ENCODE measurements at regions not wholly inside any gene's neighbourhood (a gene's known extent, or its start where the extent isn't known, plus 50 kb on each side); places are given as distances from the start of the nearest gene placed in this dataset.
"Not testable (repeated sequence)": the region's sequence is repeated elsewhere in the genome, so short reads cannot be mapped to it uniquely, and the experiment has no call there.

- Histone ChIP-seq H3K4me3 (no peak overlapping the region), H3K27ac (no peak overlapping the region), H3K9me3 (no peaks in the 10 kb centered on the region), H3K4me1 (no peaks in the 10 kb centered on the region), H3K36me3 (no peaks in the 10 kb centered on the region), H3K27me3 (no peaks in the 10 kb centered on the region)
- intact Hi-C loops (cut with DNase I) = no loop called here
- DNase-seq (no peak), ATAC-seq (no peak), FAIRE-seq (no peak)
- no peak for TF ChIP-seq CTCF (IDR thresholded peaks at IDR 0.05)
- 36 to 41% methylated on average over 1 of the region's 1 CpG for WGBS, 2 donors
Measured at GRCh38 chr16:62272035-62272434, 235.8 kb upstream of the CDH8 start.

- 60 to 97% methylated on average over 3 of the region's 3 CpGs for WGBS, 2 donors
- Histone ChIP-seq H3K36me3 (no peaks in the 10 kb centered on the region), H3K4me1 (no peaks in the 10 kb centered on the region), H3K9me3 (no peaks in the 10 kb centered on the region), H3K4me3 (no peak overlapping the region), H3K27ac (no peak overlapping the region), H3K27me3 (no peaks in the 10 kb centered on the region)
- no peak for ATAC-seq
- no peak for TF ChIP-seq CTCF (IDR thresholded peaks at IDR 0.05)
- intact Hi-C loops (cut with DNase I) = no loop called here
- no peak for DNase-seq
- FAIRE-seq = no peak
Measured at GRCh38 chr16:62261760-62262159, 225.5 kb upstream of the CDH8 start.

DNA sequence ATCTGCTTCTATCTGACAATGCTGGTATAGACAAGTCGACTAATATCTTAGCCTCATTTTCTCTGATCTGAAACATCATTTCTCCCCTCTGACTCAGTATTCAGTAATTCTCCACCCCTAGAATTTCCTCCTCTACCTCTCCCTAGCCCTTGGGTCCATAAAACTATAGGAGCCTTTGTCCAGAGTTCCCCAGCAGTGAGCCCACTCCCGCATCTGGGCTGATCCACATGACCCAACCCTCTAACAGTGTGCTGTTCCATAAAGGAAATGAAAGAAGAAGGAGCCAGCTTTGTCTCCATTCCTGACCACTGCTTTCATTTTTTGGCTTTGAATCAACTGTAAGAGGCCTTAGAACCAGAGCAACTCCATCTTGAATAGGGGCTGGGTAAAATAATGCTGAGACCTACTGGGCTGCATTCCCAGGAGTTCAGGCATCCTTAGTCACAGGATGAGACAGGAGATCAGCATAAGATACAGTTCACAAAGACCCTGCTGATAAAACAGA lies 222.7 kb upstream of the CDH8 start:
- H3K9me3 ChIP-seq; H3K36me3 ChIP-seq; H3K4me3 ChIP-seq; H3K27ac ChIP-seq; ATAC-seq; H3K4me1 ChIP-seq; FAIRE-seq; DNase-seq; H3K27me3 ChIP-seq; intact Hi-C loops (cut with DNase I): not testable (repeated sequence)
- 56 to 81% methylated on average over 2 of the region's 2 CpGs for WGBS, 2 donors

GRCh38 chr16:62256406-62256805 lies 220.2 kb upstream of the CDH8 start:
- Histone ChIP-seq H3K27ac (no peak overlapping the region), H3K36me3 (no peaks in the 10 kb centered on the region), H3K4me1 (no peaks in the 10 kb centered on the region), H3K4me3 (no peak overlapping the region), H3K27me3 (no peaks in the 10 kb centered on the region), H3K9me3 (no peaks in the 10 kb centered on the region)
- intact Hi-C loops (cut with DNase I) = no loop called here
- FAIRE-seq (no peak), ATAC-seq (no peak), DNase-seq (no peak)
- WGBS, 2 donors = 6 to 20% methylated on average over 2 of the region's 2 CpGs
- peak in 1 of 4 donors; percentile 20 for TF ChIP-seq CTCF (IDR thresholded peaks at IDR 0.05)

DNA sequence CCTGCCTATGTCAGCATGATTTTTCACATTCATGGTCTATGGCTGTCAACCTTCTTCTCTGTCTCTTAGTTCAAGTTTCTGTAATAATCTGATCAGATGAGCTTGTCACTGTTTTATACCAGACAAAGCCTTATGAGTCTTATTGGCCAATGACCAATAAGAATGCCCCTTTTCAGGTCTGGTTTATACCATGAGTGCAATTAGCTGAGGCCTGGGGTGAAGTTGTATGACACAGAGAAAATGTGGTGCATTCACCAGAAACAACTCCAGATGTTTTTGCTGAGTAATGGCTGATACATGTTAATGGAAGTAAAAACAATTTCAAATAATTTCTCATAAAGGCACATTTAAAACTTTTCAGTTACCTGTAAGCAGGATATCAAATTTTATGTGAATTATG lies 218.6 kb upstream of the CDH8 start:
- intact Hi-C loops (cut with DNase I) = no loop called here
- H3K27ac ChIP-seq = no peak overlapping the region
- no peak for TF ChIP-seq CTCF (IDR thresholded peaks at IDR 0.05)
- H3K9me3 ChIP-seq = no peaks in the 10 kb centered on the region
- H3K36me3 ChIP-seq = no peaks in the 10 kb centered on the region
- DNase-seq (no peak), ATAC-seq (no peak), FAIRE-seq (no peak)
- no peak overlapping the region for H3K4me3 ChIP-seq
- no peaks in the 10 kb centered on the region for H3K27me3 ChIP-seq
- no peaks in the 10 kb centered on the region for H3K4me1 ChIP-seq

DNA sequence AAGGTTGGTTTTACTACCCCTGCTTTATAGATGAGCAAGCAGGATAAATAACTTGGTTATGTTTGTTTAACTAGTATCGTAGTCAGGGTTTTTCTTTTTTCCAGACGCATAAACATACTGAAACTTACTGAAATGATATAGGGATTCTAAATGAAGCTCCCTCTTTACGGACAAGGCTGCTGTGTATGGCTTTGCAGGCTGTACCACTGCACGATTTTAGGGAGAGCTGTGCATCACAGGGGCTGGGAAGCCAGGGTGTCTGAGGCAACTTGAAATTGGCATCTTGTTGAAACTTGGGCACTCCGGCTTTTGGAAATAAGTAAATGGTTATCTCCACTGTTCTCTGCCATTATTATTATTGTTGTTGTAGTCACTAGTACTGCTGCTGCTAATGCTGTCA lies 218.1 kb upstream of the CDH8 start:
- FAIRE-seq (no peak), DNase-seq (no peak), ATAC-seq (no peak)
- 61 to 68% methylated on average over 5 of the region's 5 CpGs for WGBS, 2 donors
- intact Hi-C loops (cut with DNase I) = no loop called here
- TF ChIP-seq CTCF (IDR thresholded peaks at IDR 0.05) = no peak
- no peaks in the 10 kb centered on the region for H3K4me1 ChIP-seq
- no peak overlapping the region for H3K4me3 ChIP-seq
- H3K27me3 ChIP-seq = no peaks in the 10 kb centered on the region
- H3K27ac ChIP-seq = no peak overlapping the region
- no peaks in the 10 kb centered on the region for H3K36me3 ChIP-seq
- no peaks in the 10 kb centered on the region for H3K9me3 ChIP-seq

All from pancreas (tissue), 10 donors.